NCI-H345 (cell line): ENCODE measurements at regions not wholly inside any gene's neighbourhood (a gene's known extent, or its start where the extent isn't known, plus 50 kb on each side); places are given as distances from the start of the nearest gene placed in this dataset.

Experiments
- DNase-seq: peaks from one replicate; lab custom pipeline; 2025; lab: John Stamatoyannopoulos, UW

GRCh38 chr1:163896001-163896400, 574.2 kb downstream of the NUF2 start:
- no peak for DNase-seq

- DNase-seq: no peak
Measured at GRCh38 chr1:163897412-163898155, 575.8 kb downstream of the NUF2 start.

- DNase-seq: no peak
Measured at GRCh38 chr1:163906283-163906682, 584.5 kb downstream of the NUF2 start.

- no peak for DNase-seq
Measured at GRCh38 chr1:163912170-163912884, 590.6 kb downstream of the NUF2 start.

GRCh38 chr1:163914785-163915413, 593.1 kb downstream of the NUF2 start:
- no peak for DNase-seq

GRCh38 chr1:163922743-163923201, 601.0 kb downstream of the NUF2 start:
- DNase-seq: no peak

- DNase-seq: no peak
Measured at GRCh38 chr1:163924041-163924440, 602.3 kb downstream of the NUF2 start.

- no peak for DNase-seq
Measured at GRCh38 chr1:163927493-163927892, 605.7 kb downstream of the NUF2 start.

- peak; percentile 49 for DNase-seq
Measured at GRCh38 chr1:163928069-163928468, 606.3 kb downstream of the NUF2 start.

- peak; percentile 24 for DNase-seq
Measured at GRCh38 chr1:163928651-163929050, 606.9 kb downstream of the NUF2 start.

GRCh38 chr1:163932901-163933300, 611.1 kb downstream of the NUF2 start:
- no peak for DNase-seq

- peak; percentile 5 for DNase-seq
Measured at GRCh38 chr1:163933437-163933836, 611.7 kb downstream of the NUF2 start.

- no peak for DNase-seq
Measured at GRCh38 chr1:163935738-163936374, 614.1 kb downstream of the NUF2 start.

GRCh38 chr1:163959622-163960021, 599.4 kb upstream of the PBX1 start:
- no peak for DNase-seq

GRCh38 chr1:163970151-163970550, 588.8 kb upstream of the PBX1 start:
- DNase-seq: no peak

GRCh38 chr1:163970699-163971098, 588.3 kb upstream of the PBX1 start:
- DNase-seq: peak; percentile 5

GRCh38 chr1:163973586-163973985, 585.4 kb upstream of the PBX1 start:
- DNase-seq: no peak

GRCh38 chr1:163974120-163974519, 584.9 kb upstream of the PBX1 start:
- no peak for DNase-seq

- peak; percentile 59 for DNase-seq
Measured at GRCh38 chr1:163980394-163980793, 578.6 kb upstream of the PBX1 start.

GRCh38 chr1:163981500-163982030, 577.4 kb upstream of the PBX1 start:
- DNase-seq: peak; percentile 65

GRCh38 chr1:163983097-163983496, 575.9 kb upstream of the PBX1 start:
- DNase-seq: no peak

GRCh38 chr1:163985700-163986099, 573.3 kb upstream of the PBX1 start:
- no peak for DNase-seq
